H9 (cell line): ENCODE measurements at regions not wholly inside any gene's neighbourhood (a gene's known extent, or its start where the extent isn't known, plus 50 kb on each side); places are given as distances from the start of the nearest gene placed in this dataset.

Experiments used
- DNase-seq: peaks from one replicate; pipeline ENCODE4 v3.0.0-alpha.2; 2017
- H2AFZ ChIP-seq: one replicate; pipeline ENCODE4 v1.6.1; 2013; ENCODE audit warnings: mild to moderate bottlenecking, low read length, control low read depth, moderate library complexity
- H2AK5ac ChIP-seq: 2 replicates; pipeline ENCODE4 v1.6.1; 2013; ENCODE audit warnings: low read length, control low read depth, mixed read lengths; ENCODE audit not compliant: insufficient read length
- H2BK120ac ChIP-seq: one replicate; pipeline ENCODE4 v1.6.1; 2013; ENCODE audit warnings: low read depth, mild to moderate bottlenecking, low read length, control low read depth, inconsistent platforms; ENCODE audit not compliant: poor library complexity, severe bottlenecking
- H2BK12ac ChIP-seq: 2 replicates; pipeline ENCODE4 v1.6.1; 2013; ENCODE audit warnings: low read length, control low read depth, mixed read lengths, low read depth; ENCODE audit not compliant: insufficient read length
- H2BK15ac ChIP-seq: 2 replicates; pipeline ENCODE4 v1.6.1; 2013; ENCODE audit warnings: low read depth, low read length, control low read depth
- H2BK20ac ChIP-seq: one replicate; pipeline ENCODE4 v1.6.1; 2013; ENCODE audit warnings: low read depth, mild to moderate bottlenecking, low read length, control low read depth, inconsistent platforms; ENCODE audit not compliant: poor library complexity, severe bottlenecking
- H2BK5ac ChIP-seq: 2 replicates; pipeline ENCODE4 v1.6.1; 2013; ENCODE audit warnings: low read length, control low read depth, mixed read lengths; ENCODE audit not compliant: insufficient read length
- H3K14ac ChIP-seq: 2 replicates; pipeline ENCODE4 v1.6.1; 2013; ENCODE audit warnings: low read length, control low read depth; ENCODE audit not compliant: insufficient read depth
- H3K18ac ChIP-seq: 2 replicates; pipeline ENCODE4 v1.6.1; 2013; ENCODE audit warnings: low read depth, mild to moderate bottlenecking, mixed read lengths, low read length, control low read depth; ENCODE audit not compliant: insufficient read length
- H3K23ac ChIP-seq: 2 replicates; pipeline ENCODE4 v1.6.1; 2013; ENCODE audit warnings: low read length, control low read depth, mixed read lengths, low read depth; ENCODE audit not compliant: insufficient read length
- H3K23me2 ChIP-seq: 2 replicates; pipeline ENCODE4 v1.6.1; 2013; ENCODE audit warnings: low read depth, mild to moderate bottlenecking, mixed read lengths, low read length, control low read depth; ENCODE audit not compliant: insufficient read length, poor library complexity, severe bottlenecking
- H3K27ac ChIP-seq: 2 replicates; pipeline ENCODE4 v1.5.1; 2013; ENCODE audit warnings: low read length, control low read depth, mixed read lengths, low read depth; ENCODE audit not compliant: insufficient read length
- H3K27me3 ChIP-seq: 2 replicates; pipeline ENCODE4 v1.6.1; 2013; ENCODE audit warnings: low read length, control low read depth, inconsistent platforms; ENCODE audit not compliant: insufficient read depth
- H3K4ac ChIP-seq: 2 replicates; pipeline ENCODE4 v1.6.1; 2013; ENCODE audit warnings: low read depth, mild to moderate bottlenecking, control low read depth, inconsistent platforms, low read length, moderate library complexity
- H3K4me1 ChIP-seq: 2 replicates; pipeline ENCODE4 v1.6.1; 2013; ENCODE audit warnings: low read length, control low read depth, inconsistent platforms; ENCODE audit not compliant: insufficient read depth
- H3K4me2 ChIP-seq: 2 replicates; pipeline ENCODE4 v1.6.1; 2013; ENCODE audit warnings: low read length, control low read depth, mixed read lengths; ENCODE audit not compliant: insufficient read length, insufficient read depth
- H3K56ac ChIP-seq: 2 replicates; pipeline ENCODE4 v1.6.1; 2013; ENCODE audit warnings: low read depth, mild to moderate bottlenecking, mixed read lengths, low read length, control low read depth; ENCODE audit not compliant: insufficient read length
- H3K79me1 ChIP-seq: 2 replicates; pipeline ENCODE4 v1.6.1; 2013; ENCODE audit warnings: low read depth, mild to moderate bottlenecking, moderate library complexity, low read length, control low read depth, inconsistent platforms; ENCODE audit not compliant: insufficient read depth, poor library complexity, severe bottlenecking
- H3K79me2 ChIP-seq: 2 replicates; pipeline ENCODE4 v1.6.1; 2013; ENCODE audit warnings: low read length, control low read depth, inconsistent platforms; ENCODE audit not compliant: insufficient read depth
- H3K9ac ChIP-seq: 2 replicates; pipeline ENCODE4 v1.6.1; 2013; ENCODE audit warnings: low read length, control low read depth, mixed read lengths; ENCODE audit not compliant: insufficient read length; ENCODE audit errors: extremely low read depth
- H3K9me3 ChIP-seq: one replicate; pipeline ENCODE4 v1.6.1; 2013; ENCODE audit warnings: low read depth, low read length, inconsistent platforms; ENCODE audit not compliant: control insufficient read depth
- H3T11ph ChIP-seq: one replicate; pipeline ENCODE4 v1.6.1; 2013; ENCODE audit warnings: mild to moderate bottlenecking, low read length, control low read depth, inconsistent platforms
- H4K20me1 ChIP-seq: one replicate; pipeline ENCODE4 v1.6.1; 2013; ENCODE audit not compliant: control insufficient read depth, insufficient read length, insufficient read depth
- H4K5ac ChIP-seq: 2 replicates; pipeline ENCODE4 v1.6.1; 2013; ENCODE audit warnings: low read depth, mild to moderate bottlenecking, mixed read lengths, low read length, control low read depth; ENCODE audit not compliant: insufficient read length
- H4K8ac ChIP-seq: replicated peaks from 2 replicates; pipeline ENCODE4 v1.6.1; 2013; ENCODE audit warnings: low read length, control low read depth, mixed read lengths, low read depth; ENCODE audit not compliant: insufficient read length
- H4K91ac ChIP-seq: 2 replicates; pipeline ENCODE4 v1.6.1; 2013; ENCODE audit warnings: low read depth, mild to moderate bottlenecking, moderate library complexity, mixed read lengths, low read length, control low read depth; ENCODE audit not compliant: insufficient read length
- H3K27ac Mint-ChIP-seq, 3 experiments: 2 replicates in 2 of 3; 3 replicates in 1 of 3; pipeline ENCODE4 v1.8.0; 2020 to 2021; ENCODE audit warnings: mixed read lengths in 3 of 3, mild to moderate bottlenecking in 1 of 3, moderate library complexity in 1 of 3
- H3K27me3 Mint-ChIP-seq: 2 replicates; pipeline ENCODE4 v1.8.0; 2021; ENCODE audit warnings: low read depth, mild to moderate bottlenecking, moderate library complexity, mixed read lengths
- H3K36me3 Mint-ChIP-seq, 3 experiments: 2 replicates in 2 of 3; 3 replicates in 1 of 3; pipeline ENCODE4 v1.8.0; 2020 to 2021; ENCODE audit warnings: low read depth in 3 of 3, mixed read lengths in 3 of 3; ENCODE audit not compliant: insufficient read depth in 1 of 3
- H3K4me1 Mint-ChIP-seq, 2 experiments: 2 replicates each; pipeline ENCODE4 v1.8.0; 2020; ENCODE audit warnings: mixed read lengths in 2 of 2
- H3K4me3 Mint-ChIP-seq, 2 experiments: 2 replicates in 1 of 2; 3 replicates in 1 of 2; pipeline ENCODE4 v1.8.0; 2020 to 2021; ENCODE audit warnings: mild to moderate bottlenecking in 2 of 2, mixed read lengths in 2 of 2, moderate library complexity in 1 of 2
- H3K9me3 Mint-ChIP-seq, 2 experiments: 2 replicates in 1 of 2; 3 replicates in 1 of 2; pipeline ENCODE4 v1.8.0; 2020; ENCODE audit warnings: mild to moderate bottlenecking in 2 of 2, mixed read lengths in 2 of 2, moderate library complexity in 1 of 2
- CTCF ChIP-seq: fragments of 200-600 bp; sonication (generic); conservative IDR thresholded peaks from 3 replicates; pipeline ENCODE4 v1.8.0; 2021; ENCODE audit warnings: antibody characterized with exemption, mild to moderate bottlenecking

GRCh38 chr6:76403064-76403463 is 330.6 kb upstream of the IMPG1 start:
- Histone ChIP-seq H3T11ph (no peak overlapping the region), H4K91ac (no peak overlapping the region), H3K27me3 (no peaks in the 10 kb centered on the region), H3K4ac (no peak overlapping the region), H3K79me1 (no peaks in the 10 kb centered on the region), H3K56ac (no peak overlapping the region), H2BK120ac (no peak overlapping the region), H3K79me2 (no peaks in the 10 kb centered on the region), H3K4me1 (no peaks in the 10 kb centered on the region), H3K9me3 (no peaks in the 10 kb centered on the region), H2AK5ac (no peak overlapping the region), H4K5ac (no peak overlapping the region), H3K23ac (no peak overlapping the region), H3K27ac (no peak overlapping the region), H3K14ac (no peak overlapping the region), H4K20me1 (no peaks in the 10 kb centered on the region), H2BK5ac (no peak overlapping the region), H2BK12ac (no peak overlapping the region), H2BK15ac (no peak overlapping the region), H2BK20ac (no peak overlapping the region), H3K23me2 (no peaks in the 10 kb centered on the region), H4K8ac (no peak overlapping the region), H3K9ac (no peak overlapping the region), H3K18ac (no peak overlapping the region), H2AFZ (no peak overlapping the region), H3K4me2 (no peak overlapping the region)
- Mint-ChIP-seq H3K27ac (no peak overlapping the region), H3K4me3 (no peak overlapping the region), H3K4me1 (no peaks in the 10 kb centered on the region), H3K9me3 (peaks cover 0 to 3% of the 10 kb centered on the region in 2 experiments; a peak in 2 of 5 replicates), H3K27me3 (no peaks in the 10 kb centered on the region), H3K36me3 (0 out of 7 replicates have a peak, but pooled peaks cover 0 to 2% (median 0%) of the 10 kb centered on the region in 3 experiments)
- no peak for TF ChIP-seq CTCF
- DNase-seq, result no peak
